ENCODE measurements at regions not wholly inside any gene's neighbourhood (a gene's known extent, or its start where the extent isn't known, plus 50 kb on each side); places are given as distances from the start of the nearest gene placed in this dataset.

DNA sequence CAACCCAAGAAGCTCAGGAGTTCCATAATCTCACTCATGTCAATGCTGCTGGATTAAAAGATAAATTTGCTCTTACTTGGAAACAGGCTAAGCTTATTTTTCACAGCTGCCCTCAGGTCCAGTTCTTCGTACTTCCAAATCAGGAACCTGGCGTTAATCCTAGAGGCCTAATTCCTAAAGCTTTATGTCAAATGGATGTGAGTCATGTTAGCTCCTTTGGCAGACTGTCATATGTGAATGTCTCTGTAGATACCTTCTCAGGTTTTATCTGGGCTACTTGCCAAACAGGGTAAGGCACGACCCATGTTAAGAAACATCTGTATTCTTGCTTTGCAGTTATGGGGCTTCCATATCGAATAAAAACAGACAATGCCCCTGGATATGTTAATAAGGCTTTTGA lies 504.6 kb downstream of the ALG10 start:
- DNase-seq, result no peak

DNA sequence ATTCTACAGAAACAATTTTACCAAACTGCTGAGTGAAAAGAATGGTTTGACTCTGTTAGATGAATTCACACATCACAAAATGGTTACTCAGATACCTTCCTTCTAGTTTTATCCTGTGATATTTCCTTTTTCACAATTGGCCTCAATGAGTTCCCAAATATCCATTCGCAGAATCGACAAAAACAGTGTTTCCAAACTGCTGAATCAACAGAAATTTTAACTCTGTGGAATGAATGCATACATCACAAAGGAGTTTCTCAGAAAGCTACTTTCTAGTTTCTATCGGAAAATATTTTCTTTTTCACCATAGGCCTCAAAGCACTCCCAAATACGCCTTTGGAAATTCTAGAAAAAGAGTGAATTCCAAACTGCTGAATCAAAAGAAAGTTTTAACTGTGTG lies 525.0 kb downstream of the ALG10 start:
- no peak for DNase-seq

DNA sequence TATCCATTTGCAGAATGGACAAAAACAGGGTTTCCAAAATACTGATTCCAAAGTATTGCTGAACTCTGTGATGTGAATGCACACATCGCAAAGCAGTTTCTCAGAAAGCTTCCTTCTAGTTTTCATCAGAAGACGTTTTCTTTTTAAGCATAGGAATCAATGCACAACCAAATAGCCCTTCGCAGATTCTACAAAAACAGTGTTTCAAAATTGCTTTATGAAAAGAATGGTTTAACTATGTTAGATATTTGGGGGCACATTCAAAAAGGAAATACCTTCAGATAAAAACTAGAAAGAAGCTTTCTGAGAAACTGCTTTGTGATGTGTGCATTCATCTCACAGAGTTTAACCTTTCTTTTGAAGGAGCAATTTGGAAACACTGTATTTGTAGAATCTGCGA lies 569.7 kb downstream of the ALG10 start:
- no peak for DNase-seq

DNA sequence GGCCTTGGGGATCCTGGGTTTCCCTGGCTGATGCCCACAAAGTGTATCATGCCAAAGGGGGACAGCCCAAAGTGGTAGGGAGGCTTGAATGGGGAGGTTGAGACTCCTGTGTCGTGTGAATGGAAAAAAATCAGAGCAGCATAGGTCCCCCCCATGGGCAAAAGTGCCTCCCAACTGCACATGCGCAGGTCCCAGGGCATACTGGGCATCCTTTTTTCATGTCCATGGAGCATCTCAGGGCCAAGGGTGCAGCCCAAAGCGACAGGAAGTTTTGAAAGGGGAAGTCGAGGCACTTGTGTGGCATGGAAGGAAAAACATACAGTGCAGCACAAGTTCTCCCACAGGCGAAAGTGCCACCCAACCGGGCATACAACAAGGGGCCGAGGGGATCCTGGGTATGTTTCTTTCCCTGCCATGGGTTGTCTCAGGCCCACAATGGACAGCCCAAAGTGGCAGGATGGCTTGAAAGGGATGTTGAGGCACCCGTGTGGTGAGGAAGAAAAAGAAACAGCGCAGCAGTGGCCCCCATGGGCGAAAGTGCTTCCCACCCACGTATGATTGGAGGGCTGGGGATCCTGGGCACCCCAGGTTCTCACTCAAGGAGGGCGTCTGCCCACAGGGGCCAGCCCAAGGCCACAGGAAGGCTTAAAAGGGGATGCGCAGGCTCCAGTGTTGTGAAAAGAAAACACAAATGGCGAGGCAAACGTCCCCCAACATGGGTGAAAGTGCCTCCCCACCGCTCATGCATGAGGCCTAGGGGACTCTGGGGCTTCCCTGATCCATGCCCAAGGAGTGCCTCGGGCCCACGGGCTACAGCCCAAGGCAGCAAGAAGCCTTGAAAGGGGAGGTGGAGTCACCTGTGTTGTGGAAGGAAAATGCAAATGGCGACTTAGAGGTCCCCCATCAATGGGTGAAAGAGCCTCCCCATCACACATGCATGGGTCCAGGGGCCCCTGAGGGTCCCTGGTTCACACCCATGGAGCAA lies 573.7 kb downstream of the ALG10 start:
- no peak for DNase-seq

DNA sequence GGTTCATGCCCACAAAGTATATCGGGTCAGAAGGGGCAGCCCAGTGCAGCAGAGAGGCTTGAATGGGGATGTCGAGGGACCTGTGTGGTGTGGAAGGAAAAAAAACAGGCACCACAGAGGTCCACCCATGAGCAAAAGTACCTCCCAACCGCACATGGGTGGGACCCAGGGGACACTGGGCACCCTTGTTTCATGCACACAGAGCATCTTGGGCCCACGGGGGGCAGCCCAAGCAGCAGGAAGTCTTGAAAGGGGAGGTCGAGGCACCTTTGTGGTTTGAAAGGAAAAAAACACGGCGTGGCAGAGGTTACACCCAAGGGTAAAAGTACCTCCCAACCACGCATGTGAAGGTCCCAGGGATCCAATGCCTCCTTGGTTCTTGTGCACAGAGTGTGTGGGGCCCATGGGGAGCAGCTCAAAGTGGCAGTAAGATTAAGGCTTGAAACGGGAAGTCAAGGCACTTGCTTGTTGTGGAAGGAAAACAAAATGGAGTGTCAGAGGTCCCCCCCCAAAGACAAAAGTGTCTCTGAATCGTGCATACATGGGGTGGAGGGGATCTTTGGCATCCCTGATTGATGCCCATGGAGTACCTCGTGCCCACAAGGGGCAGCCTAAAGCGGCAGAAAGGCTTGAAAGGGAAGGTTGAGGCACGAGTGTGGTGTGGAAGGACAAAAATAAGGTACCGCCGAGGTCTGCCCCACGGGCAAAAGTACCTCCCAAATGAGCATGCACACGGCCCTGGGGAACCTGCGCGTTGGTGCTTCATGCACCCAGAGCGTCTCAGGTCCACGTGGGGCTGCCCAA lies 575.5 kb downstream of the ALG10 start:
- DNase-seq, result no peak

DNA sequence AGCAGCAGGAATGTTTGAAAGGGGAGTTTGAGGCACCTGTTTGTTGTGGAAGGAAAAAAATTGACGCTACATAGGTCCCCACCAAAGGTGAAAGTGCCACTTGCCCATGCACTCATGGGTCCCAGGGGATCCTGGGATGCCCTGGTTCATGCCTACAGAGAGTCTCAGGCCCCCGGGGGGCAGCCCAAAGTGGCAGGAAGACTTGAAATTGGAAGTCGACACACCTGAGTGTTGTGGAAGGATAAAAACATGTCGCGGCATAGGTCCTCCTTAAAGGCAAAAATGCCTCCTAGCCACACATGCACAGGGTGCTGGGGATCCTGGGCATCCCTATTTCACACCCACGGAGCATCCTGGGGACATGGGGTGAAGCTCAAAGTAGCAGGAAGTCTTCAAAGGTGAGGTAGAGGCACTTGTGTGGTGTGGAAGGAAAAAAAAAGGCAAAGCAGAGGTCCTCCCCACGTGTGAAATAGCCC lies 576.1 kb downstream of the ALG10 start:
- no peak for DNase-seq

DNA sequence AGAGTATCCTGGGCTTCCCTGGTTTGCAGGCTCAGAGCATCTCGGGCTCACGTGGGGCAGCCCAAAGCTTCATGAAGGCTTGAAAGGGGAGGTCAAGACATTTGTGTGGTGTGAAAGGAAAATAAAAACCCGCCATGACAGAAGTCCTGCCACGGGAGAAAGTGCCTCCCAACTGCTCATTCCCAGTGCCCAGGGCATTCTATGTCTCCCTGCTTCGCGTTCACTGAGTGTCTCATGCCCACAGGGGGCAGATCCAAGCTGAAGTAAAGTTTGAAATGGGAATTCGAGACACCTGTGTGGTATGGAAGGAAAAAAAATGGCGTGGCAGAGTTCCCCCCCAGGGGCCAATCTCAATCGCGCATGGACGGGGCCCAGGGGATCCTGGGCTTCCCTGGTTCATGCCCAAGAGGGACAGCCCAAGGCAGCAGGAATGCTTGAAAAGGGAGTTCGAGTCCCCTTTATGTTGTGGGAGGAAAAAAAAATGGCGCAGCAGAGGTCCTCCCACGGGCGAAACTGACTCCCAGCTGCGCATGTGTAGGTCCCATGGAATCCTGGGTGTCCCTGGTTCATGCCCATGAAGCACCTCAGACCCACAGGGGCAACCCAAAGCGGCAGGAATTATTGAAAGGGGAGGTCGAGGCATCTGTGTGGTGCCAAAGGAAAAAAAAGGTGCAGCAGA lies 576.7 kb downstream of the ALG10 start:
- DNase-seq, result no peak

DNA sequence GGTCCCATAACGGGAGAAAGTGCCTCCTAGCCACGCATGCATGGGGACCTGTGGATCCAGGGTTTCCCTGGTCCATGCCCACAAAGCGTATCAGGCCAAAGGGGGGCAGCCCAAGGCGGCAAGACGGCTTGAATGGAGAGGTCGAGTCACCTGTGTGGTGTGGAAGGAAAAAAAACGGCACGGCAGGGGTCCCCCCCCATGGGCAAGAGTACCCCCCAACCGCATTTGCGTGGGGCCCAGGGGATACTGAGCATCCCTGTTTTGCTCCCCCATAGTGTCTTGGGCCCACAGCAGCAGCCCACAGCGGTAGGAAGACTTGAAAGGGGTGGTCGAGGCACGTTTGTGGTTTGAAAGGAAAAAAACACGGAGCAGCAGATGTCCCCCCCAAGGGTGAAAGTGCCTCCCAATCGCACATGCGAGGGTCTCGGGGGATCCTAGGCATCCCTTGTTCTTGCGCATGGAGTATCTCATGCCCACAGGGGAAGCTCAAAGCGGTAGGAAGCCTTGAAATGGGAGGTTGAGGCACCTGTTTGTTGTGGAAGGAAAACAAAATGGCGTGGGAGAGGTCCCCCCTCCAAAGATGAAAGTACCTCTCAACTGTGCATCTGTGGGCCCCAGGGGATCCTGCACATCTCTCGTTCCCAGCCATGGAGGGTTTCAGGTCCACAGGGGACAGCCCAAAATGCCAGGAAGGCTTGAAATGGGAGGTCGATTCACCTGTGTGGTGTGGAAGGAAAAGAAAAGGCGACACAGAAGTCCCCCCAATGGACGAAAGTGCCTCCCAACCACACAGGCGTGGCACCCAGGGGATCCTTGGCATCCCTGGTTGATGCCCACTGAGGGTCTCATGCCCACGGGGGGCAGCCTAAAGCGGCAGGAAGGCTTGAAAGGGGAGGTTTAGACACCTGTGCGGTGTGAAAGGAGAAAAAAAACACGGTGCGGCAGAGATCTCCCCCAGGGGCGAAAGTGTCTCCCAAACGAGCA lies 577.5 kb downstream of the ALG10 start:
- no peak for DNase-seq

DNA sequence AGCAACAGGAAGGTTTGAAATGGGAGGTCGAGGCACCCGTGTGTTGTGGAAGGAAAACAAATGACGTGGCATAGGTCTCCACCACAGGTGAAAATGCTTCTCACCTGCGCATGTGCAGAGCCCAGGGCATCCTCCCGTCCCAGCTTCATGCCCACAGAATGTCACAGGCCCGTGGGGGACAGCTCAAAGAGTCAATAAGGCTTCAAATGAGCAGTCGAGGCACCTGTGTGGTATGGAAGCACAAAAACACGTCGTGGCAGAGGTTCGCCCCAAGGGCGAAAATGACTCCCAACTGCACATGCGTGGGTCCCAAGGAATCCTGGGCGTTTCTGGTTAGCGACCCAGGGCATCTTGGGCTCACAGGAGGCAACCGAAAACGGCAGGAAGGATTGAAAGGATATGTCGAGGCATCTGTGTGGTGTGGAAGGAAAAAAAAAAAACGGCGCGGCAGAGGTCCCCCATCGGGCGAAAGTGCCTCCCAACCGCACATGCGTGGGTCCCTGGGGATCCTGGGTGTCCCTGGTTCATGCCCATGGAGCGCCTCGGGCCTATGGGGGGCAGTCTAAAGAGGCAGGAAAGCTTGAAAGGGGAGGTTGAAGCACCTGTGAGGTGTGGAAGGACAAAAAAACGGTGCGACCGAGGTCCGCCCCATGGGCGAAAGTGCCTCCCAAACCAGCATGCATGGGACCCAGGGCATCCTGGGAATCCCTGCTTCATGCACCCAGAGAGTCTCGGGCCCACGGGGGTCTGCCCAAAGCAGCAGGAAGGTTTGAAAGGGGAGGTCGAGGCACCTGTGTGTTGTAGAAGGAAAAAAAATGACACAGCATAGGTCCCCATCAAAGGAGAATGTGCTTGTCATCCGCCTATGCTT lies 578.5 kb downstream of the ALG10 start:
- DNase-seq, result no peak

DNA sequence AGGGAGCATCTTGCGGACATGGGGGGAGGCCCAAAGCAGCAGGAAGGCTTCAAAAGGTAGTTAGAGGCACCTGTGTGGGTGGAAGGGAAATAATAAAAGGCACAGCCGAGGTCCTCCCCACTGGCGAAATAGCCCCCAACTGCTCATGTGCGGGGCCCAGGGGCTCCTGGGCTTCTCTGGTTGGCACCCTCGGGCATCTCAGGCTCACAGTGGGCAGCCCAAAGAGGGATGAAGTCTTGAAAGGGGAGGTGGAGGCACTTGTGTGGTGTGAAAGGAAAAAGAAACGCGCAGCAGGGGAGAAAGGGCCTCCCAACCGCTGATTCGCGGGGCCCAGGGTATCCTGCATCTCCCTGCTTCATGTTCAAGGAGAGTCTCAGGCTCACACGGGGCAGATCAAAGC lies 579.4 kb downstream of the ALG10 start:
- DNase-seq, result no peak

DNA sequence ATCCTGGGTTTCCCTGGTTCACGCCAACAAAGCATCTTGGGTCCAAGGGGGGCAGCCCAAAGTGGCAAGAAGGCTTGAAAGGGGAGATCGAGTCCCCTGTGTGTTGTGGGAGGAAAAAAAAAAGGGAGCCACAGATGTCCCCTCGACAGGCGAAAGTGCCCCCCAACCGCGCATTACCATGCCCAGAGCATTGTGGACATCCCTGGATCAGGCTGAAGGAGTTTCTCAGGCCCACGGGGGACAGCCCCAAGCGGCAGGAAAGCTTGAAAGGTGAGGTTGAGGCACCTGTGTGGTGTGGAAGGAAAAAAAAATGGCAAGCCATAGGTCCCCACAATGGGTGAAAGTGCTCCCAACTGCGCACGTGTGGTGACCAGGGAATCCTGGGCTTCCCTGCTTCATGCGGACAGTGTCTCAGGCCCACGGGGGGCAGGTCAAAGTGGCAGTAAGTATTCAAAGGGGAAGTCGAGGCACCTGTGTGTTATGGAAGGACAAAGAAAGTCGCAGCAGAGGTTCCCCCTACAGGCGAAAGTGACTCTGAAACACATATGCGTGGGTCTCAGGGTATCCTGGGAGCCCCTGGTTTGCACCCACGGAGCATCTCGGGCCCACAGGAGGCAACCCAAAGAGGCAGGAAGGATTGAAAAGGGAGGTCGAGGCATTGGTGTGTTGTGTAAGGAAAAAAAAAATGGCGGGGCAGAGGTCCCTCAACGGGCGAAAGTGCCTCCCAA lies 580.1 kb downstream of the ALG10 start:
- DNase-seq, result no peak

DNA sequence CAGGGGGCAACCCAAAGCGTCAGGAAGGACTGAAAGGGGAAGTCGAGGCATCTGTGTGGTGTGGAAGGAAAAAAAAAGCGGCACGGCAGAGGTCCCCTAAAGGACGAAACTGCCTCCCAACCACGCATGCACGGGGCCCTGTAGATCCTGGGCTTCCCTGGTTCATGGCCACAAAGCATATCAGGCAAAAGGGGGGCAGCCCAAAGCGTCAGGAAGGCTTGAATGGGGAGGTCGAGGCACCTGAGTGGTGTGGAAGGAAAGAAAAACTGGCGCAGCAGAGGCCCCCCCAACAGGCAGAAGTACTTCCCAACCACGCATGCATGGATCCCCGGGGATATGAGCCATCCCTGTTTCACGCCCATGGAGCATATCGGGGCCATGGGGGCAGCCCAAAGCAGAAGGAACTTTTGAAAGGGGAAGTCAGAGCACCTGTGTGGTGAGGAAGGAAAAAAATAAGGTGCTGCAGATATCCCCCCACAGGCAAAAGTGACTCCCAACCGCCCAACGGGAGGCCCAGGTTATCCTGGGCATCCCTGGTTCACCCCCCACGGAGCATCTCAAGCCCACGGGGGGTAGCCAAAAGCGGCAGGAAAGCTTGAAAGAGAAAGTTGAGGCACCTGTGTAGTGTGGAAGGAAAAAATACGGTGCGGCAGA lies 581.2 kb downstream of the ALG10 start:
- DNase-seq, result no peak

DNA sequence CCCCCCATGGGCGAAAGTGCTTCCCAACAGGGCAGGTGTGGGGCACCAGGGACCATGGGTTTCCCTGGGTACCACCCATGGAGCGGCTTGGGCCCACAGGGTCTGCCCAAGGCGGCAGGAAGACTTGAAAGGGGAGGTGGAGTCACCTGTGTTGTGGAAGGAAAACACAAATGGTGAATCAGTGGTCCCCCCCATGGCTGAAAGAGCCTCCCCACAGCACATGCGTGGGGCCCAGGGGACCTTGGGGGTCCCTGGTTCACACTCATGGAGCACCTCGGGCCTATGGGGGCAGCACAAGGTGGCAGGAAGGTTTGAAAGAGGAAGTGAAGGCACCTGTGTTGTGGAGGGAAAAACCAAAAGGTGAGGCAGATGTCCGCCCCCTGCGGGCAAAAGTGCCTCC lies 581.9 kb downstream of the ALG10 start:
- DNase-seq, result no peak

DNA sequence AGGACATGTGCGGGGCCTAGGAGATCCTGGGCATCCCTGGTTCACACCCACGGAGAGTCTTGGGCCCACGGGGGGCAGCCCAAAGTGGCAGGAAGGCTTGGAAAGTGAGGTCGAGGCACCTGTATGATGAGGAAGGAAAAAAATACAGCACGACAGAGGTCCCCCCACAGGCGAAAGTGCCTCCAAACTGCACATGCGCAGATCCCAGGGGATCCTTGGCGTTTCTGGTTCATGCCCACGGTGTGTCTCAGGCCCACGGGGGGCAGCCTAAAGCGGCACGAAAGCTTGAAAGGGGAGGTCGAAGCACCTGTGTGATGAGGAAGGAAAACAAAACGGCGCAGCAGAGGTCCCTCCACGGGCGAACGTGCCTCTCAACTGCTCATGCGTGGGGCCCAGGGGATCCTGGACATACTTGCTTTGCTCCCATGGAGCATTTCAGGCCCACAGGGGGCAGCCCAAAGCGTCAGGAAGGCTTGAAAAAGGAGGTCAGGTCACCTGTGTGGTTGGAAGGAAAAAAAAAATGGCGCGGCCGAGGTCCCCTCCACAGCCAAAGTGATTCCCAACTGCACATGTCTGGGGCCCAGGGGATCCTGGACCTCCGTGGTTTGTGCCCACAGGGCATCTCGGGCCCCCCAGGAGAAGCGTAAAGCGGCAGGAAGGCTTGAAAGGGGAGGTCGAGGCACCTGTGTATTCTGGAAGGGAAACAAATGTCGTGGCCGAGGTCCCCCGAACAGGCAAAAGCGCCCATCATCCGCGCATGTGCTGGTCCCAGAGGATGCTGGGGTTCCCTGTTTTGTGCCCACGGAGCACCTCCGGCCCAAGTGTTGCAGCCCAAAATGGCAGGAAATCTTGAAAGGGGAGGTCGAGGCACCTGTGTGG lies 582.6 kb downstream of the ALG10 start:
- no peak for DNase-seq

DNA sequence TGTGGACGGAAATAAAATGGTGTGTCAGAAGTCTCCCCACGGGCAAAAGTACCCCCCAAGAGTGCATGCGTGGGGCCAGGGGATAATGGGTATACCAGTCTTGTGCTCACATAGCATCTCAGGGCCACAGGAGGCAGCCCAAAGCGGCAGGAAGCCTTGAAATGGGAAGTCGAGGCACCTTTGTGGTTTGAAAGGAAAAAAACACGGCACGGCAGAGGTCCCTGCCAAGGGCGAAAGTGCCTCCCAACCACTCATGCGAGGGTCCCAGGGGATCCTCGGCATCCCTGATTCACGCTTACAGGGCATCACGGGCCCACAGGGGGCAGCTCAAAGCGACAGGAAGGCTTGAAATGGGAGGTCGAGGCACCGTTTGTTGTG lies 583.2 kb downstream of the ALG10 start:
- DNase-seq, result no peak

DNA sequence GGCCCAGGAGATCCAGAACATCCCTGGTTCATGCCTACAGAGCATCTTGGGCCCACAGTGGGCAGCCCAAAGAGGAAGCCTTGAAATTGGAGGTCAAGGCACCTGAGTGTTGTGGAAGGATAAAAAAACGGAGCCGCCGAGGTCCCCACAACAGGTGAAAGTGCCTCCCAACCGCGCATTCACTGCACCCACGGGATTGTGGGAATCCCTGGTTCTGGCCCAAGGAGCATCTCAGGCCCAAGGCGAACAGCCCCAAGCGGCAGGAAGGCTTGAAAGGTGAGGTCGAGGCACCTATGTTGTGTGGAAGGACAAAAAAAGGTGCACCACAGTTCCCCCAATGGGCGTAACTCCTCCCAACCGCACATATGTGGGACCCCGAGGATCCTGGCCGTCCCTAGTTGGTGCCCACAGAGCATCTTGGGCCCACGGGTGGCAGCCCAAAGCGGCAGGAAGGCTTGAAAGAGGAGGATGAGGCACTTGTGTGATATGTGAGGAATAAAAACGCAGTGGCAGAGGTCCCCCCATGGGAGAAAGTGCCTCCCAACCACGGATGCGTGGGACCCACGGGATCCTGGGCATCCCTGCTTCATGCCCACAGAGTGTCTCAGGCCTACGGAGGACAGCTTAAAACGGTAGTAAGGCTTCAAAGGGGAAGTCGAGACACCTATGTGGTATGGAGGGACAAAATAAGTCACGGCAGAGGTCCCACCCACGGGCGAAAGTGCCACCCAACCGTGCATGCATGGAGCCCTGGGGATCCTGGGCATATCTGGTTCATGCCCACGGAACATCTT lies 583.9 kb downstream of the ALG10 start:
- no peak for DNase-seq

DNA sequence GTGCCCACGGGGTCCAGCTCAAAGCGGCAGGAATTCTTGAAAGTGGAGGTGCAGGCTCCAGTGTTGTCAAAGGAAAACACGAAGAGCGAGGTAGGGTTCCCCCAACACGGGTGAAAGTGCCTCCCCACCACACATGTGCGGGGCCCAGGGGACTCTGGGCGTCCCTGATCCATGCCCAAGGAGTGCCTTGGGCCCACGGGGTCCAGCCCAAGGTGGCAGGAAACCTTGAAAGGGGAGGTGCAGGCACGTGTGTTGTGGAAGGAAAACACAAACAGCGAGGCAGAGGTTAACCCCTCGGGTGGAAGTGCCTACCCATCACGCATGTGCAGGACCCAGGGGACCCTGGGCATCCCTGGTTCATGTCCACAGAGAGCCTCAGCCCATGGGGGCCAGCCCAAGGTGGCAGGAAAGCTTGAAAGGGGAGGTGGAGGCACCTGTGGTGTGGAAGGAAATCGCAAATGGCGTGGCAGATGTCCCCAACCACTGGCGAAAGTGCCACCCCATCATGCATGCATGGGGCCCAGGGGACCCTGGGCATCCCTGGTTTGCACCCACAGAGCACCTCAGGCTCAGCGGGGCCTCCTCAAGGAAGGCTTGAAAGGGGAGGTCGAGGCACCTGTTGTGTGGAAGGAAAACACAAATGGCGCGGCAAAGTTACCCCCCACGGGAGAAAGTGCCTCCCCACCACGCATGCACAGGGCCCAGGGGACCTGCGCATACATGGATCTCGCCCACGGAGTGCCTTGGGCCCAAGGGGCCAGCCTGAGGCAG lies 584.6 kb downstream of the ALG10 start:
- DNase-seq, result no peak

All from bone marrow (tissue), 2 donors.